HEK293 (cell line): ENCODE measurements at regions not wholly inside any gene's neighbourhood (a gene's known extent, or its start where the extent isn't known, plus 50 kb on each side); places are given as distances from the start of the nearest gene placed in this dataset.

Source experiments
- ZNF623 ChIP-seq: fragments of 450-650 bp; formaldehyde crosslinking; IDR thresholded peaks from 2 replicates; pipeline ENCODE4 v1.5.1; 2016; ENCODE audit warnings: missing biosample characterization, missing genetic modification characterization
- ZNF791 ChIP-seq: fragments of 450-650 bp; formaldehyde crosslinking; IDR thresholded peaks from 2 replicates; pipeline ENCODE4 v1.5.1; 2016; ENCODE audit warnings: missing biosample characterization, missing genetic modification characterization

DNA sequence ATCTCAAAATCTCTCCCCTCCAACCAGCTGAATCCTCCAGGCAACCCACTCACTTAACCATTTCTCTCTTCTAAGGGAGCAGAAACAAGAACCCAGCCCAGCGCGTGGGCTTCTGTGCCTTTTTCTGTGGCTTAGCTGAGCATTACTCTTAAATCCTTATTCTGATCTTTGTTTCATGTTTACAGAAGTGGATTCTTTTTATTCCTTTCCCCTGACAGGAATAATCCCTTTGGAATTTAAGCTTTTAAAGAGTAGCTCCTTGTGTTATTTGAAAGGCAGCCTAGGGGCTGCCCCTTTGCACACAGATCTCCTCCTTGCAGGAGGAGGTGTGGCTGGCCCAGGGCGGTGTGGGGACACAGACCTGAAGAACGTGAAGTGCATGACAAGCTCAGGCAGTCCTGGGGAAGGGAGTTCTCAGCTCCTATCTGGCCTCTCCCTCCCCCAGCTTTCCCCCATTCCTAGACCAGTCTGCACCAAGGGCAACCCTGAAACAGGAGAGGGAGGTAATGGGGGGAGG is 77.1 kb upstream of the UBE2E1 start:
- TF ChIP-seq ZNF623 (tag by site-specific recombination) (no peak), ZNF791 (no peak)
